DND-41 (cell line): ENCODE measurements at regions not wholly inside any gene's neighbourhood (a gene's known extent, or its start where the extent isn't known, plus 50 kb on each side); places are given as distances from the start of the nearest gene placed in this dataset.

ENCODE experiments used
- EZH2 ChIP-seq: IDR thresholded peaks from 3 replicates; pipeline ENCODE4 v1.6.1; 2012; ENCODE audit warnings: borderline replicate concordance, low read depth, mild to moderate bottlenecking, moderate library complexity, low read length, inconsistent platforms; ENCODE audit not compliant: severe bottlenecking
- TF ChIP-seq, protein P1 (sequence below): IDR thresholded peaks from 2 replicates; pipeline ENCODE4 v1.5.1; 2012; ENCODE audit warnings: borderline replicate concordance, low read length, moderate library complexity, mild to moderate bottlenecking; ENCODE audit not compliant: poor library complexity, severe bottlenecking; ENCODE audit errors: extremely low read depth

DNA sequence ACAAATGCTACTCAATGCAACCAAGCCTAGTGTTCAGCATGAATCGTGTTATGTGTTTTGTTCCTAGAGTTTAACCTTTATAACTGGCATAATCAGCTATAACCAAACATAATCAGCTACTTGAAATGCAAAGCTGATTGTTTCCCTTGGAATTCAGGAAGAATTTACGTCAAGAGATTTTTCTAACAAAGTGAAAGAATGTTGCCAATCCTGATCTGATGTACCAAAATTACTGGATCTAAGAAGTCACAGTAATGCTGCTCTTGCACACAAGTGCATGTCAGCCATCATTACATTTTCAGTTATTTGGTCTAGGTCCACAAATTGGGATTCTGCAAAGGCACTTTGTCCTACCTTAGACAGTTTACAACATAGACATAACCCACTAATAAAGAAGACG, 662.3 kb upstream of the SEMA6A start:
- TF ChIP-seq EZH2: no peak
- TF ChIP-seq, protein P1, sequence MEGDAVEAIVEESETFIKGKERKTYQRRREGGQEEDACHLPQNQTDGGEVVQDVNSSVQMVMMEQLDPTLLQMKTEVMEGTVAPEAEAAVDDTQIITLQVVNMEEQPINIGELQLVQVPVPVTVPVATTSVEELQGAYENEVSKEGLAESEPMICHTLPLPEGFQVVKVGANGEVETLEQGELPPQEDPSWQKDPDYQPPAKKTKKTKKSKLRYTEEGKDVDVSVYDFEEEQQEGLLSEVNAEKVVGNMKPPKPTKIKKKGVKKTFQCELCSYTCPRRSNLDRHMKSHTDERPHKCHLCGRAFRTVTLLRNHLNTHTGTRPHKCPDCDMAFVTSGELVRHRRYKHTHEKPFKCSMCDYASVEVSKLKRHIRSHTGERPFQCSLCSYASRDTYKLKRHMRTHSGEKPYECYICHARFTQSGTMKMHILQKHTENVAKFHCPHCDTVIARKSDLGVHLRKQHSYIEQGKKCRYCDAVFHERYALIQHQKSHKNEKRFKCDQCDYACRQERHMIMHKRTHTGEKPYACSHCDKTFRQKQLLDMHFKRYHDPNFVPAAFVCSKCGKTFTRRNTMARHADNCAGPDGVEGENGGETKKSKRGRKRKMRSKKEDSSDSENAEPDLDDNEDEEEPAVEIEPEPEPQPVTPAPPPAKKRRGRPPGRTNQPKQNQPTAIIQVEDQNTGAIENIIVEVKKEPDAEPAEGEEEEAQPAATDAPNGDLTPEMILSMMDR: no peak
